Right cardiac atrium (tissue), 5 donors: ENCODE measurements at regions not wholly inside any gene's neighbourhood (a gene's known extent, or its start where the extent isn't known, plus 50 kb on each side); places are given as distances from the start of the nearest gene placed in this dataset.

Experiments used
- ATAC-seq, 2 donors: fragments of 200-7000 bp; cut with Tn5 transposase; one replicate each; pipeline versions ENCODE4 v1.8.0 to v1.9.1; 2020; ENCODE audit warnings: moderate library complexity in 2 of 2, mild to moderate bottlenecking in 1 of 2
- DNase-seq, 3 donors: peaks; one replicate each; pipeline ENCODE4 v3.0.0-alpha.2; 2020
- H3K27ac ChIP-seq: one replicate; pipeline ENCODE4 v1.5.1; 2013; ENCODE audit warnings: mild to moderate bottlenecking, low read length, control low read depth, moderate library complexity
- H3K27me3 ChIP-seq: one replicate; pipeline ENCODE4 v1.6.1; 2013; ENCODE audit not compliant: control insufficient read depth, insufficient read depth
- H3K4me1 ChIP-seq: one replicate; pipeline ENCODE4 v1.6.1; 2013; ENCODE audit warnings: low read length; ENCODE audit not compliant: control insufficient read depth, insufficient read depth
- H3K4me3 ChIP-seq: one replicate; pipeline ENCODE4 v1.5.1; 2013; ENCODE audit warnings: low read length, control low read depth
- H3K9me3 ChIP-seq: one replicate; pipeline ENCODE4 v1.6.1; 2013; ENCODE audit warnings: low read length; ENCODE audit not compliant: control insufficient read depth
- WGBS: extraction: QIAGEN DNeasy Blood & Tissue Kit; methylation state at CpG from one replicate; pipeline ENCODE4 v1.1.7; 2013; 5-methylcytosine and 5-hydroxymethylcytosine counted together
- intact Hi-C, 4 donors: fragments of 100-400 bp; cut with DNase I; formaldehyde crosslinking; loops; one replicate each; pipeline versions ENCODE4 v1.11.0 to v1.14.0; 2022 to 2023
- donor health status: healthy with polysubstance abuse.
- donor health status: DM: no; HTN: yes; CAD: no.
- donor health status: DM: no; HTN: no; CAD: no.
- donor health status: DM: no; HTN: yes; CAD: no; lungs with severe emphysema.
- donor health status: DM: yes; HTN: yes; CAD: no.

DNA sequence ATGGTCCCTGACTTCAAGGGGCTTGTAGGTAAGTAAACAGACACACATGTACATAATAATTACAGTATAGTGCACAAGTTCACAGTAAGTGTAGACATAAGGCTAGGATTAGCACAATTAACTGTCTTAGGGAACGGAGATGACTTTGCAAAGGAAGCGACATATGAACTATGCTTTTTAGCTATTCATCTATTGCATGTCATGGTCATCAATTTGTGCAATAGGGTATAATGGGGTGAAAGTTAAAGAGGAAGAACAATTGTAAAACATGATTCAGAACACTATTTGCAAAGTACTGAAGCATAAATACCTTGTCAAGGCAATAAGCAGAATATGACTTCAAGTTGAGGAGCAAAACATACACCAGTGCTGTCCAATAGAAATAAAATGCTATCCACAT lies 112.3 kb upstream of the SLC8A1 start:
- H3K4me1 ChIP-seq: no peaks in the 10 kb centered on the region
- WGBS: 43% methylated on average over 2 of the region's 2 CpGs
- no peak overlapping the region for H3K4me3 ChIP-seq
- H3K27me3 ChIP-seq: no peaks in the 10 kb centered on the region
- ATAC-seq: no peak
- no peak overlapping the region for H3K27ac ChIP-seq
- H3K9me3 ChIP-seq: no peaks in the 10 kb centered on the region
- DNase-seq: no peak
- intact Hi-C loops: loop anchor here in 1 of 4 donors (10.0 kb wide), 1 partner anchor 649 kb away; no protein-coding TSS in a partner anchor

DNA sequence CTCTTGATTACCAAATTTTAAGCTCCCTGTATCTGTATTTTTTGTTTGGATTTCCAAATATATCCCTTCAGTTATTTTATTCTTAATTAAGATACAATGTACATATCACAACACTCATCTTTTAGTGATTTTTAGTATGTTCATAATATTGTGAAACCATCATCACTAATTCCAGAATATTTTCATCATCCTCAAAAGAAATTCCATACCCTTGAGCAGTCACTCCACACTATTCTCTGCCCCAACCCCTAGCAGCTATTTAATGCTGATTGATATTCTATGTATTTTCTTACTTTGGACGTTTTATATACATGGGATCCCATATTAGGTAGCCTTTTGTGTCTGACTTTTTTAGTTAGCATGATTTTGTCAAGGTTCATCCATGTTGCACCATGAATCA lies 127.4 kb upstream of the SLC8A1 start:
- intact Hi-C loops: no loop called here
- WGBS: 68% methylated on average over 1 of the region's 1 CpG
- no peak overlapping the region for H3K4me3 ChIP-seq
- H3K27ac ChIP-seq: no peak overlapping the region
- H3K27me3 ChIP-seq: no peaks in the 10 kb centered on the region
- H3K9me3 ChIP-seq: no peaks in the 10 kb centered on the region
- ATAC-seq (no peak), DNase-seq (no peak)
- no peaks in the 10 kb centered on the region for H3K4me1 ChIP-seq

DNA sequence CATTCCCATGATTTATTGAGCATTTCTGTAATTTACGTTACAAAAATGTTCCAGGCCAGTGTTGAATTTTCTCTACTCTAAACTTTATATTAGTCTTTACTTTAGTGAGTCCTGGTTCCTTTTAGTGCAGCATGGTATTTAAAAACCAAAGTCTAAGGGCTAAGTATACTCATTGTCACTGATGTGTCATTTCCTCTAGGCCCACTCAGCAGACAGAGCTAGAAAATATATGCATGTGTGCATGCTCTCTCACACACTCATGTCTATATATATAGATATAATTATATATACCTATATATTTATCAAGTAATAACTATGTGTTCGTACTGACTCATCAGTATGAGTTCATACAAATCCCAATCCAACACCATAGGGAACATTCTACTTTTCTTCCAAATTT lies 132.5 kb upstream of the SLC8A1 start:
- intact Hi-C loops: no loop called here
- H3K27me3 ChIP-seq: no peaks in the 10 kb centered on the region
- ATAC-seq (no peak), DNase-seq (no peak)
- no peaks in the 10 kb centered on the region for H3K9me3 ChIP-seq
- H3K4me1 ChIP-seq: no peaks in the 10 kb centered on the region
- no peak overlapping the region for H3K4me3 ChIP-seq
- H3K27ac ChIP-seq: no peak overlapping the region
- WGBS: 91% methylated on average over 2 of the region's 2 CpGs

DNA sequence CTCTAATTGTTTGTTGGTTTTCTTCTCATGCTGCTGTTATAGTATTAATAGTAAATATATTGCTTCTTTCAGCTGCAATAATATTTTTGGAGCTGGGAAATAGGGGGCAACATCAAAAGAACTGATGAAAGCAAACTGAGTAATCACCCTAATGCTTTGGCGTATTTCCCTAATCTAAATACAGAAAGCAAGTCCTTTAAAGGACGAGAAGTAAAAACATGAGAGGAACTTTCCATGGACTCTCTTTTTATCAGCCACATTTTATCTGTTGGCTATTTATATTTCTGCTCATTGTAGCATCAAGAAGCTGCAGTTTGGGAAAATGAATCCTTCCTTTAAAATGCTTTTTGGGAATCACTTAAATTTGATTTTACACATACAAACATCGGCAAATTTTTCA lies 139.9 kb upstream of the SLC8A1 start:
- no peak for DNase-seq
- Histone ChIP-seq H3K4me1 (no peaks in the 10 kb centered on the region), H3K27ac (no peak overlapping the region), H3K4me3 (peak overlapping the region; percentile 35), H3K27me3 (no peaks in the 10 kb centered on the region), H3K9me3 (no peaks in the 10 kb centered on the region)
- WGBS: 31% methylated on average over 3 of the region's 3 CpGs
- no peak for ATAC-seq
- intact Hi-C loops: no loop called here

DNA sequence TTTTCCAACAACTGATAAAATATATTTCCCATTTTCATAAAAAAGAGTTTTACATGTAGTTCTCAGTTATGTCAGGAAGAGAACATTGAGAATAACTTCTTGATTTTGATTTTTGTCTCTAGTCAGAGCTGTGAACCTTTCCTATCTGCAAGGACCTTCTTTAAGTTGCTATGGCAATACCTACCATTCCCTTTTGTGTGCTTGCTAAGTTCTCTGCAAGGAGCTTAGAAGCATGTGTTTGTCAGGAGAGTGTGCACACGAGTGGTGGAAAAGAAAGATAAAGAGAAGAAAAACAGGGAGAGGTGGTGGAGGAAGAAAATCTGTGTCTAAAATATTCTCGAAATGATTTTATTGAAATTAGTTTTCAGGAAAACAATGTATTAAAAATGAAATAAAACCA lies 140.3 kb upstream of the SLC8A1 start:
- DNase-seq: no peak
- 53% methylated on average over 2 of the region's 2 CpGs for WGBS
- intact Hi-C loops: no loop called here
- Histone ChIP-seq H3K9me3 (no peaks in the 10 kb centered on the region), H3K4me1 (no peaks in the 10 kb centered on the region), H3K27ac (no peak overlapping the region), H3K27me3 (no peaks in the 10 kb centered on the region), H3K4me3 (no peak overlapping the region)
- ATAC-seq: no peak

DNA sequence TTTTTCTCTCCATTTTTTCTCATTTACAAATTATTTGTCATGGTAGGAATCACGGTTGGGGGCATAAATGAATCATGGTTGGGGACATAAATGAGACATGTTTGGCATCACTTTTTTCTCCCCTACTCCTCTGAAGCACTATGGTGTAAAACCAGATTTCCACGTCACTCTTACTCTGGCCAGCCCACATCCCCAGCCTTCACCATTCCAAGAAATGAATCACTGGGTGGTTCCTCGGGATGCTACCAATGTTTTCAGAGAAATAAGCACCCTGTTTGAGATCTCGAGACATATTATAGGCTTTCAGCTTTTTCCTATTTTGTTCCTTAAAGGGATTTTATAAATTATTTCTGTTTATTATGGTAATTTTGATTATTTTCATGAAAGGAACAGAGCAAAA lies 155.0 kb upstream of the SLC8A1 start:
- Histone ChIP-seq H3K27ac (no peak overlapping the region), H3K4me3 (no peak overlapping the region), H3K27me3 (no peaks in the 10 kb centered on the region), H3K4me1 (no peaks in the 10 kb centered on the region), H3K9me3 (no peaks in the 10 kb centered on the region)
- intact Hi-C loops: no loop called here
- DNase-seq (no peak), ATAC-seq (no peak)
- 85% methylated on average over 4 of the region's 4 CpGs for whole genome bisulfite sequencing

DNA sequence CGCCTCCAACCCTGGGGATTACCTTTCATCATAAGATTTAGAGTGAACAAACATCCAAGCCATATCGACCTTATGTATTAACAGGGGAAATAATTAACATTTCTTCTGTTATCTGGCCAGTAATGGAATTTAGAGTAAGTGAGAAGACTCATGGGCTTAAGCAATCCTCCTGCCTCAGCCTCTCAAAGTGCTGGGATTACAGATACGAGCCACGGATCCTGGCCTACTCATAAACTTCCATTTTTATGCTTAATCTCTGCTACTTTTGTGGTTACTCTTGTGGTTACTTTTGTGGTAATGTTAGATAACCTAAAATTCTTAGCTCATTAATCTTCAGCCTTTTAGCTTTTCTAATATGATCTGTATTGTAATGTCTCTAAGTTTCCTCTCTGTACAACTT lies 159.3 kb upstream of the SLC8A1 start:
- Histone ChIP-seq H3K4me3 (no peak overlapping the region), H3K27ac (no peak overlapping the region), H3K27me3 (no peaks in the 10 kb centered on the region), H3K9me3 (no peaks in the 10 kb centered on the region), H3K4me1 (no peaks in the 10 kb centered on the region)
- DNase-seq: no peak
- ATAC-seq: no peak
- intact Hi-C loops: no loop called here
- 81% methylated on average over 4 of the region's 4 CpGs for WGBS

DNA sequence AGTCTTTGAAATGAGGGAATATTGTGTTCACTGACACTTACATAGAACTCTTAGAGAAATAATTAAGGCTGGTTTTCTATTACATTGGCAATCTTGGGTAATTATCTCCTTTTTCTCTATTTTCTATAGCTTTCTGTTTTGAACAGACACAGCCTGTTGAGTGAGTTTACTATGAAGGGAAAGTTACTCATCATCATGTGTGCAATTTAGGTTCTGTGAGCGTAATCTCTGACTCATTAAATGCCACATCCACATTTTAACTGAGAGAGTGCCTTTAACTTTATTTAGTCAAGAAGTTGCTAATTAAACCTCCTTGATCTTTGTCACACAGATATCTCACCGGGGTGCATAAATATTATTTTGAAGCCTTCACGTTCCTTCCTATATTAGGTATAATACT lies 174.0 kb upstream of the SLC8A1 start:
- Histone ChIP-seq H3K27ac (no peak overlapping the region), H3K4me1 (no peaks in the 10 kb centered on the region), H3K27me3 (no peaks in the 10 kb centered on the region), H3K9me3 (no peaks in the 10 kb centered on the region), H3K4me3 (no peak overlapping the region)
- ATAC-seq (no peak), DNase-seq (no peak)
- WGBS: 82% methylated on average over 3 of the region's 3 CpGs
- intact Hi-C loops: no loop called here

DNA sequence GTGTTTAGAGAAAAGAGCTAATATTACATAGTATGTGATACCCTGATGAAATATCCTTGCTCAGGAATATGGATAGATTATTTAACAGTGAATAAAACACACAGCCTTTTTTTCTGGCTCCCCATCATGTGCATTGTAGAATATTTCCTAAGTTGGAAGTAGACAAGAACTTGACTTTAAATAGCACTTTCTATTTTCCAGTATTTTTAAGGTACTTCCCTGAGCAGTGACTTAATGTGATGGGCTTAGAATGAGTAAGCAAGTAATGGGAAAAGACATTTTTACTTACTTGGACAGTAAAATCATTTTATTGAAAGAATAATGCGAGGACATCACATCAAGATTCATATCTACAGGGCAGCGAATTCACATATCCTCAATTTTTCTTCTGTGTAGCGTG lies 176.7 kb upstream of the SLC8A1 start:
- intact Hi-C loops: no loop called here
- 58% methylated on average over 3 of the region's 3 CpGs for WGBS
- ATAC-seq (no peak), DNase-seq (no peak)
- no peak overlapping the region for H3K4me3 ChIP-seq
- no peaks in the 10 kb centered on the region for H3K27me3 ChIP-seq
- H3K4me1 ChIP-seq: no peaks in the 10 kb centered on the region
- H3K9me3 ChIP-seq: no peaks in the 10 kb centered on the region
- no peak overlapping the region for H3K27ac ChIP-seq

DNA sequence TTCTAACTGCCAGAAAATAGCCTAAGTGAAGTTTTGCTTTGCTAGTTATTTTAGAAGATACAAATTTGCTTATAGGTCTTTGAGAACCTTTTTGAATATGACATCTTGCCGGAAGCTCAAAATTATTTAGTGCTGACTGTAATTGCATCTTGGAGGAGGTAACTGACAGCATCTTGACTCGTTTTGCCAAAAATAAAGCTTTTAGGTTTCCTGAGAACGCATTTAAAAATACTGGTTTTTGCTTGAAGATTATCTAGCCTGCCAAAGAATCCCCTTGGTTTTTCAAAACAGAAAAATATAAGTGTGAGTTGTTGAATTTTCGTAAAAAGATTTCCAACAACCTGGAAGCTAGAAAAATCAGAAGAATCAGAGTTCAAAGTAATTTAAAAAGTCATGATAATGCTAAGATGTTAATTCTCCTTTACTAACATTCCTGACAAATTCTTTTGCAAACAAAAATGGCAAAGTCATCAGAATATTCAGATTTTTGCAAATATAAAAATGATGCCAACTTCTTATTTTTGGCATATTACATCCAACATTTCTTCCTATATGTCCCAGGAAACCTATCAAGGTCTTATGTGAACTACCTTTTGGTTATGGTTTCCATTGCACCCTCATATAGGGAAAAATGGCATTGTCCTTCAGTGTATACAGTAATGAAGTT lies 178.0 kb upstream of the SLC8A1 start:
- Histone ChIP-seq H3K27me3 (no peaks in the 10 kb centered on the region), H3K9me3 (no peaks in the 10 kb centered on the region), H3K4me3 (no peak overlapping the region), H3K4me1 (no peaks in the 10 kb centered on the region), H3K27ac (no peak overlapping the region)
- WGBS: 70% methylated on average over 4 of the region's 4 CpGs
- intact Hi-C loops: no loop called here
- ATAC-seq (no peak), DNase-seq (no peak)

DNA sequence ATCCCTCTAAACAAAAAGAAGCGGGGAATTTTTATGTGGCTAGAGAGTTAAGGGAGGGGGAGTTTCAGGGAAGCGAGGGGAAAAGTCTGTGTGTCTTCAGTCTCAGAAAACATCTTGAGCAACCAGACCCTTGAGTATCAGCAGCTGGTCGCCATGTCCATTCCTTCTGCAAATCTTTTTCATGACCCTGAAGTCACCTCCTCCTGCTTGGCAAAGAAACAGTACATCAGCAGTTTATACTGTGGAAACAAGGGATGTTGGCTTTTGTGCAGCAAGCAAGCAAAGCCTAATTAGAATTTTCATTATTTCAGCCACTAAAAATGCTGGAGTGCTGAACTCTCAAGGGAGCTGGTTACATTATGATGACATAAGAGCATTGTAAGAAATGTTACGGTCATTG lies 187.4 kb upstream of the SLC8A1 start:
- DNase-seq: peak in 1 of 3 donors; percentile 39
- 57% methylated on average over 4 of the region's 4 CpGs for WGBS

DNA sequence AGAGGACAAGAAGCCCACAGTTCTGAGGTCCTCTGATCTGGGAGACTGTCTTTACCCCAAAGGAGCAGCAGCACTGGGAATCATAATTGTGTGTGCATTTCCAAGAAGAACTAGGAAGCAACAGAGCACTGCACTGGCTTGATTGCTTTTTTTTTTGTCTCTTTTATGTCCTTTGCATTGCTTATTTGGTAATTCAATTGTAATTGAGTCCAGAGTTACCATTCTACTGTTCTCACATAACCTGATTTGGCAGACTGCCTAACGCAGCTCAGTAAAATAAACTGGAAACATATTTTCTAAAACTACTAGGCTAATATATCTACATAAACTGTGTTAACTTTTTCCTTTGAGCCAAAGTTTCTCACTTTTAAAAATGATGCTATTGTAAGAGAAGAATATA lies 190.3 kb upstream of the SLC8A1 start:
- WGBS: 74% methylated on average over 1 of the region's 1 CpG
- Histone ChIP-seq H3K9me3 (no peaks in the 10 kb centered on the region), H3K27me3 (no peaks in the 10 kb centered on the region), H3K27ac (no peak overlapping the region), H3K4me1 (no peaks in the 10 kb centered on the region), H3K4me3 (no peak overlapping the region)
- intact Hi-C loops: no loop called here
- ATAC-seq (no peak), DNase-seq (no peak)

More for the DNA sequence above, 187.4 kb upstream of the SLC8A1 start:
- no peak overlapping the region for H3K27ac ChIP-seq
- intact Hi-C loops: no loop called here
- no peak overlapping the region for H3K4me3 ChIP-seq
- no peaks in the 10 kb centered on the region for H3K27me3 ChIP-seq
- no peaks in the 10 kb centered on the region for H3K4me1 ChIP-seq
- peak in 1 of 2 donors; percentile 72 for ATAC-seq
- H3K9me3 ChIP-seq: no peaks in the 10 kb centered on the region
